Omental fat pad (tissue), 3 donors: ENCODE measurements at regions not wholly inside any gene's neighbourhood (a gene's known extent, or its start where the extent isn't known, plus 50 kb on each side); places are given as distances from the start of the nearest gene placed in this dataset.

Experiments used
- ATAC-seq: fragments of 150-250 bp; one replicate; pipeline ENCODE4 v1.9.1; 2016; ENCODE audit warnings: mild to moderate bottlenecking, moderate library complexity; ENCODE audit not compliant: low FRiP score
- DNase-seq: peaks from one replicate; pipeline ENCODE4 v3.0.0-alpha.2; 2019; ENCODE audit warnings: low spot score
- TF ChIP-seq, protein P1 (sequence below), 3 donors: fragments of 450-650 bp; IDR thresholded peaks; one replicate each; pipeline ENCODE4 v1.5.1; 2016 to 2017; ENCODE audit warnings: antibody characterized with exemption in 3 of 3, mild to moderate bottlenecking in 3 of 3, moderate library complexity in 2 of 3

DNA sequence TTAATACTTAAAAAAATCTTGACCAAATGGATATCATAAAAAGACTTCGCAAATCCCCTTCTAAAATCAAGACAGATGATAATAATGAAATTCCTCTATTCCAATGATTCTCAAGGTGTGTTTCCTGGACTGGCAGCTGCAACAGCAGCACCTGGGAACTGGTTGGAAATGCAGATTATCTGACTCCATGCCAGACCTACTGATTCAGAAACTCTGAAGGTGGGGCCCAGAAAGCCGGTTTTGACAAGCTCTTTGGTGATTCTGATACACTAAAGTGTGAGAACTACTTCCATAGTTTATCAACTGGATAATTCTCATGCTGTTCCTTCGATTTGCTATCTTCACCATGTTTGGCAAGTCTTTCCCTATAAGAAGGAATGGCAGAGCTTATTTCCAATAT lies 252.1 kb downstream of the COL12A1 start:
- DNase-seq (no peak), ATAC-seq (no peak)
- TF ChIP-seq, protein P1, sequence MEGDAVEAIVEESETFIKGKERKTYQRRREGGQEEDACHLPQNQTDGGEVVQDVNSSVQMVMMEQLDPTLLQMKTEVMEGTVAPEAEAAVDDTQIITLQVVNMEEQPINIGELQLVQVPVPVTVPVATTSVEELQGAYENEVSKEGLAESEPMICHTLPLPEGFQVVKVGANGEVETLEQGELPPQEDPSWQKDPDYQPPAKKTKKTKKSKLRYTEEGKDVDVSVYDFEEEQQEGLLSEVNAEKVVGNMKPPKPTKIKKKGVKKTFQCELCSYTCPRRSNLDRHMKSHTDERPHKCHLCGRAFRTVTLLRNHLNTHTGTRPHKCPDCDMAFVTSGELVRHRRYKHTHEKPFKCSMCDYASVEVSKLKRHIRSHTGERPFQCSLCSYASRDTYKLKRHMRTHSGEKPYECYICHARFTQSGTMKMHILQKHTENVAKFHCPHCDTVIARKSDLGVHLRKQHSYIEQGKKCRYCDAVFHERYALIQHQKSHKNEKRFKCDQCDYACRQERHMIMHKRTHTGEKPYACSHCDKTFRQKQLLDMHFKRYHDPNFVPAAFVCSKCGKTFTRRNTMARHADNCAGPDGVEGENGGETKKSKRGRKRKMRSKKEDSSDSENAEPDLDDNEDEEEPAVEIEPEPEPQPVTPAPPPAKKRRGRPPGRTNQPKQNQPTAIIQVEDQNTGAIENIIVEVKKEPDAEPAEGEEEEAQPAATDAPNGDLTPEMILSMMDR (IDR thresholded peaks at IDR 0.05): no peak

DNA sequence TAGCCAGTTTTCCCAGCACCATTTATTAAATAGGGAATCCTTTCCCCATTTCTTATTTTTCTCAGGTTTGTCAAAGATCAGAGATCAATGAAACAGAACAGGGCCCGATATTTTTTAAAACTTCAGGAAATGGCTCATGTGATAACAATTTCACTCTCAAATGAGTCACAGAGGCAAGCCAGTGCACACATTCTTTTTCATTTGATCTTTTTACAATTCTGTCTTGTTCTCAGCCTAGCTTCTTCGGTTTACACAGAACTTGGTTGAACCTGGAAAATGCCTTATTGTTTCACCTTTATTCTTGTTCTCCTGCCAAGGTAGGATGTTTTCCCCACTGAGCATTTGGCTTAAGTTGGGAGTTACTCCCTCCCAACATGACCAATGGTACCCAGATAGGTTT lies 258.9 kb downstream of the COL12A1 start:
- ATAC-seq (no peak), DNase-seq (no peak)
- TF ChIP-seq, protein P1 (IDR thresholded peaks at IDR 0.05): no peak

DNA sequence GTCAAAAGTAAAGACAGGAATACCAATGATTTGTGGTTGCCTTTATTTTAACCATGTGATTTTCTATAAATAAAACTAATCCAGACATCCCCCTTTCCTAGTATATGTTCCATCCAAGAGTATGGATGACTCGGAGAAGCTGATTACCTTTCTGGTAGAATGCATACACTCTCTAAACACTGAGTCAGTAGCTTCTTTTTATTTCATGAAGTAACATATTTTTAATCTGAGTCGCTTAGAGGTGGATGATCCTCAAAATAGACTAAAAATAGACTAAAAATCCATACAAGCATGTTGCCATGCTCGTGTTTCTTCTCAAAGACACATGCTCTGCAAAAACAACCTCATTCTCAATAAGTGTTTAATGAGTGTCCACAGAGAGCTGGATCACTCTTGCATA lies 263.7 kb downstream of the COL12A1 start:
- DNase-seq (no peak), ATAC-seq (no peak)
- TF ChIP-seq, protein P1 (IDR thresholded peaks at IDR 0.05): no peak

DNA sequence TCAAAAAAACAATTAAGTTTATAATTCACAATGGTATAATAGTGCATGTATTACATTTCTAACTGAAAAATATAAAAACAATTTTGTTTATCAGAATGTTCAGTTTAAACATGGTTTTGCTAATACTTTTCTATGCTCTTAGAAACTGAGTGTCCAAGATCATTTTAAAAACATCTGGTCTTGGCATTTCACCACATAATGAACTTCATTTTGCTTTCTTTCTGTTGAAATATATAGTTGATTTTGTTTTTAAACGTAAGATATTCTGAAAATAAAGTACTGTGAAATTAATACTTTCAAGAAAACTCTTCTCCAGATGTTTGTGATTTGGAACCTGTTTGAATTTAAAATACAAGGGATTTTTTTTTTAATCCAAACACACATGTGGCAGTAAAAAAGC lies 264.4 kb downstream of the COL12A1 start:
- TF ChIP-seq, protein P1 (IDR thresholded peaks at IDR 0.05): no peak
- no peak for ATAC-seq
- no peak for DNase-seq

DNA sequence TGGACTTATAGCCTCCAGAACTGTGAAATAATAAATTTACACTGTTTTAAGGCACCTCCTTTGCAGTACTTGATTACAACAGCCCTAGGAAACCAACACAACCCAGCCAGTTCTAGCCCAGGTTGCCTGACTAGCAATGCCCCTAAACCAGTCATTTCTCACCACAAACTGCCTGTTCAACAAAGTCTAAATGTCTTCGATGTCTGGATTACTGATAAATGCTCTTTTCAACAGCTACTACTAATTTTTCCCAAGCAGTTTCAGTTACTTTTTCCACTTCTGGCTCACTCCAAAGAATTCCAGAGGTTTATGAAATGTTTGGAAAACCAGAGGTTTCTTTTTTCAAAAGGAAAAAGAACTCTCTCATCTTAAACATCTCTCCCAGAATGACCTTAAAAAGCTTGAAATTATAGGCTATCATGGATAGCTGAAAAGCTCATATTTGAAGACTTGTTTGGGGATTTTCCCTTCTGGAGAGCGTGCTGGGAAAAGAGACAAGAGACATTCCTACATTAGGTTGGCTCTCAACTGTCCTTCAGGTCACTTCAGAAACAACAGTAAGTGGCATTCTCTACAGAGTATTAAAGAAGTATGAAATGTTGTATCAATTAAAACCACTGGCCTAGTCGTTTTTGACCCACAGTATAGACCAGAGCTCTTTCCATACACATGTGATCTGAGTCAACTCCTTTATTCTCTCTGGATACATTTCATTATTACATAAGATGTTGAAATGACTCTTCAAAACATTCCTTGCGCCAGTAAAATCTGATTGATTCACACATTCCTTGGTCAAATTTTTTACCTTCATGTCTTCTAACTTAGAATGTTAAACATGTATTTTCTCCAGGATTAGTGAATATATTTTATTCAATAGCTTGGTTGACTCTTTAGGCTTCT lies 265.9 kb downstream of the COL12A1 start:
- ATAC-seq (no peak), DNase-seq (no peak)
- TF ChIP-seq, protein P1 (IDR thresholded peaks at IDR 0.05): no peak

DNA sequence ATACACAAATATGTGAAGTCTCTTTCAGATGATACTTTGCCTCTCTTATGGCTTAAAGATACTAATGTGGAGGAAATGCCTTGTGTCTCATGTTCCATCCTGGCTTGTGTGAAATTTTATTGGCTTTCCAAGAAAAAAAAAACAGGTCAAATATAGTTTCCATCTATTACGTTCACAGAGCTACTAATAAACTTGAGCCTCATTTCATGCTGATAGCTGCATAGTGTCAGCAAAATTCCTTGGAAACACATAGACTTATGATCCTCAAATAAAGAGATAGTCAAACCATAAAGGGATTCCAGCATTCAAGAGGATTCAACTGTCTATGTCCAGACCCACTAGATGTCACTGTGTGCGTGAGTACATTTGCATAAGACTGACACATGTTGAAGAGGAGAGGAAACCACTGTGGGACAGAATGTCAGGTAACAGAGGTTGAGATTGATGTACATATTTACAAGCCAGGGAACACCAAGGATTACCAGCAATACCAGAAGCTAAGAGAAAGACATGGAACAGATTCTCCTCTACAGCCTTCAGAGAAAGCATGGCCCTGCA lies 266.6 kb downstream of the COL12A1 start:
- TF ChIP-seq, protein P1 (IDR thresholded peaks at IDR 0.05): no peak
- DNase-seq (no peak), ATAC-seq (no peak)

DNA sequence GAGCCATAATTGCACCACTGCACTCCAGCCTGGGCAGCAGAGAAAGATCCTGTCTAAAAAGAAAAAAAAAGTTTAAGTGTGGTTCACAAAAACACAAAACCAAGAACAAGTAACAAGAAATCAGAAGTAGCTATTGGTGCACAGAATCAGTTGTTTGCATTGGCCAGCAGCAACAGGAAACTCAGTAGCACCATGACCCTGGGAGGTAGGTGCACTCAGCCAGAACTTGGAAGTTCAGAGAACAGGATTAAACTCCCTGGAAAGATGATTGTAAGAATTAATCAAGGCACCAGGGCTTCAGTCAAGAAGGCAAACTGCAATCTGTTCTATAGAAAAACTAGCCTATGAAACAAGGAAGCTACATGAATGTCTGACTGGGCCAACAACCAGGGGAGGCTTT lies 267.9 kb downstream of the COL12A1 start:
- TF ChIP-seq, protein P1 (IDR thresholded peaks at IDR 0.05): no peak
- no peak for DNase-seq
- no peak for ATAC-seq
